Body of pancreas (tissue), 4 donors: ENCODE measurements at regions not wholly inside any gene's neighbourhood (a gene's known extent, or its start where the extent isn't known, plus 50 kb on each side); places are given as distances from the start of the nearest gene placed in this dataset.

Experiments used
- ATAC-seq: fragments of 150-250 bp; one replicate; pipeline ENCODE4 v1.9.1; 2016
- DNase-seq, 4 donors: peaks; one replicate each; pipeline ENCODE4 v3.0.0-alpha.2; 2019
- H3K27ac ChIP-seq, 4 donors: fragments of 200-600 bp; sonication (generic); 1 replicate in 3 of 4; 2 replicates in 1 of 4; pipeline versions ENCODE4 v1.5.1 to v1.6.1; 2016 to 2019; ENCODE audit warnings: mild to moderate bottlenecking in 1 of 4, mixed read lengths in 1 of 4, moderate library complexity in 1 of 4
- H3K27me3 ChIP-seq, 2 donors: fragments of 200-600 bp; sonication (generic); one replicate each; pipeline ENCODE4 v1.6.0; 2016; ENCODE audit warnings: mild to moderate bottlenecking in 1 of 2
- H3K36me3 ChIP-seq, 2 donors: fragments of 200-600 bp; sonication (generic); replicated peaks in 1 of 2; 2 replicates each; pipeline ENCODE4 v1.5.1; 2016; ENCODE audit warnings: low read depth in 2 of 2; ENCODE audit not compliant: insufficient read depth in 1 of 2
- H3K4me1 ChIP-seq: fragments of 200-600 bp; sonication (generic); one replicate; pipeline ENCODE4 v1.6.0; 2016
- H3K4me3 ChIP-seq, 2 donors: fragments of 200-600 bp; sonication (generic); 1 replicate in 1 of 2; 2 replicates in 1 of 2; pipeline ENCODE4 v1.5.1; 2016 to 2019
- H3K9me3 ChIP-seq, 3 donors: fragments of 200-600 bp; sonication (generic); 1 replicate in 2 of 3; 2 replicates in 1 of 3; pipeline ENCODE4 v1.5.1; 2016
- POLR2A ChIP-seq, 3 donors: fragments of 450-650 bp; IDR thresholded peaks; one replicate each; pipeline ENCODE4 v1.6.1; 2016; ENCODE audit warnings: antibody characterized with exemption in 3 of 3, mild to moderate bottlenecking in 2 of 3
- WGBS, 2 donors: methylation state at CpG; one replicate each; pipeline ENCODE4 v1.1.5; 2017; 5-methylcytosine and 5-hydroxymethylcytosine counted together
- intact Hi-C: fragments of 100-400 bp; cut with DNase I; formaldehyde crosslinking; loops from one replicate; pipeline ENCODE4 v1.15.1; 2023
- TF ChIP-seq, protein P1 (sequence below), 7 experiments: fragments of 450-650 bp in 4 of 7; fragments of 200-600 bp in 3 of 7; sonication (generic) in 3 of 7; IDR thresholded peaks; one replicate each; pipeline ENCODE4 v1.5.1; 2016 to 2019; ENCODE audit warnings: antibody characterized with exemption in 7 of 7

DNA sequence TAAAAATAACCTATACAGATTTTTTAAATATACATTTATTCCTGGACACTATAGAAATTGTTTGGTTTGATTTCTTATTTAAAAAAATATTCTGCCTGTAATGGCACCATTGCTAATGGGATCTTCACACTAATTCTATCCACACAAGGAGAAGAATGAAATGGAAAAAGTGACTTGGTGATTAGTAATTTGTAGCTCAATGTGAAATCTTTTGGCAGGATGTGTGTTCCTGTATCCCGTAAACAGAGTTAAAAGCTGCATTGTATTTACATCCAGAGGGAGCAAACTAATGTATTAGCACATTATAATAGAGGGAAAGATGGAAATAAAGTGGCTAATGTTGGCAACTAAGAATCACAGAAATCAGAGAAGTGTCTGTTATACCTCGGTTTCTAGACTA lies 1455.3 kb upstream of the FLRT2 start:
- no peak for TF ChIP-seq POLR2A (IDR thresholded peaks at IDR 0.05)
- TF ChIP-seq, protein P1, sequence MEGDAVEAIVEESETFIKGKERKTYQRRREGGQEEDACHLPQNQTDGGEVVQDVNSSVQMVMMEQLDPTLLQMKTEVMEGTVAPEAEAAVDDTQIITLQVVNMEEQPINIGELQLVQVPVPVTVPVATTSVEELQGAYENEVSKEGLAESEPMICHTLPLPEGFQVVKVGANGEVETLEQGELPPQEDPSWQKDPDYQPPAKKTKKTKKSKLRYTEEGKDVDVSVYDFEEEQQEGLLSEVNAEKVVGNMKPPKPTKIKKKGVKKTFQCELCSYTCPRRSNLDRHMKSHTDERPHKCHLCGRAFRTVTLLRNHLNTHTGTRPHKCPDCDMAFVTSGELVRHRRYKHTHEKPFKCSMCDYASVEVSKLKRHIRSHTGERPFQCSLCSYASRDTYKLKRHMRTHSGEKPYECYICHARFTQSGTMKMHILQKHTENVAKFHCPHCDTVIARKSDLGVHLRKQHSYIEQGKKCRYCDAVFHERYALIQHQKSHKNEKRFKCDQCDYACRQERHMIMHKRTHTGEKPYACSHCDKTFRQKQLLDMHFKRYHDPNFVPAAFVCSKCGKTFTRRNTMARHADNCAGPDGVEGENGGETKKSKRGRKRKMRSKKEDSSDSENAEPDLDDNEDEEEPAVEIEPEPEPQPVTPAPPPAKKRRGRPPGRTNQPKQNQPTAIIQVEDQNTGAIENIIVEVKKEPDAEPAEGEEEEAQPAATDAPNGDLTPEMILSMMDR (IDR thresholded peaks at IDR 0.05), result no peak
- H3K36me3 ChIP-seq, result no peaks in the 10 kb centered on the region

DNA sequence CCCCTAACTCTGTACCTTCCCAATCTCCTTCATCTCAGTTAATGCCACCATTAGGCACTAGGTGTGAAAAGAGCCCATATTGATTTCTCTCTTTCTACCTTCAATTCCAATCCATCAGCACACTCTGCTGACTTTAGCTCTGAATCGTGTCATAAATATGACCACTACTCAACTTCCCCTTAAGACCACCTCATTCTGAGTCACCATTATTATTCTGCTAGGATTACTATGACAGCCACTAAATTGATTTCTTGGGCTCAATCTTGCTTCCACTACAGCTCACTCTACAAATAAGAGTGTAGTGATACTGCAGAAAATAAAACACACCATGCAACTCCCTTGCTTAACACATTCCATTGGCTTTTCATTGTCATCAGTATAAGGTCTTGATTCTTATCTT lies 1449.0 kb upstream of the FLRT2 start:
- Histone ChIP-seq H3K36me3 (no peaks in the 10 kb centered on the region), H3K9me3 (no peaks in the 10 kb centered on the region), H3K27me3 (no peaks in the 10 kb centered on the region), H3K4me3 (no peak overlapping the region), H3K27ac (no peak overlapping the region), H3K4me1 (no peaks in the 10 kb centered on the region)
- DNase-seq, result no peak
- intact Hi-C loops, result no loop called here
- TF ChIP-seq, protein P1 (IDR thresholded peaks at IDR 0.05), result no peak
- no peak for TF ChIP-seq POLR2A (IDR thresholded peaks at IDR 0.05)
- ATAC-seq, result no peak
- WGBS, 2 donors, result 83 to 100% methylated on average over 1 of the region's 1 CpG

More for the DNA sequence above, 1455.3 kb upstream of the FLRT2 start:
- intact Hi-C loops, result no loop called here
- Histone ChIP-seq H3K27ac (no peak overlapping the region), H3K27me3 (no peaks in the 10 kb centered on the region), H3K4me3 (no peak overlapping the region), H3K9me3 (no peaks in the 10 kb centered on the region), H3K4me1 (no peaks in the 10 kb centered on the region)
- ATAC-seq (no peak), DNase-seq (no peak)
- WGBS, 2 donors, result 84 to 89% methylated on average over 2 of the region's 2 CpGs

DNA sequence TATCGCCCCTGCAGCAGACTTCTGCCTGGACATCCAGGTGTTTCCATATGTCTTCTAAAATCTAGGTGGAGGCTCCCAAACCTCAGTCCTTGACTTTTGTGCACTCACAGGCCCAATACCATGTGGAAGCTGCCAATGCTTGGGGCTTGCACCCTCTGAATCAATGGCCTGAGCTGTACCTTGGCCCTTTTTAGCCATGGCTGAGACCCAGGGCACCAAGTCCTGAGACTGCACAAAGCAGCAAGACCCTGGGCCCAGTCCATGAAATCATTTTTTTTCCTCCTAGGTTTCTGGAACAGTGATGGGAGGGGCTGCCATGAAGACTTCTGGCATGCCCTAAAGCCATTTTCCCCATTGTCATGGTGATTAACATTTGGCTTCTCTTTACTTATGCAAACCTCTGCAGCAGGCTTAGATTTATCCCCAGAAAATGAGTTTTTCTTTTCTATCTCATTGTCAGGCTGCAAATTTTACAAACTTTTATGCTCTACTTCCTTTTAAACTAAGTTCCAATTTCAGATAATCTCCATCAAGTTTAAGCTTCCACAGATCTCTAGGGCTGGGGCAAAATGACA lies 1445.8 kb upstream of the FLRT2 start:
- Histone ChIP-seq H3K4me3 (no peak overlapping the region), H3K27ac (no peak overlapping the region), H3K4me1 (no peaks in the 10 kb centered on the region), H3K9me3 (no peaks in the 10 kb centered on the region), H3K27me3 (no peaks in the 10 kb centered on the region), H3K36me3 (no peaks in the 10 kb centered on the region)
- ATAC-seq (no peak), DNase-seq (no peak)
- TF ChIP-seq, protein P1 (IDR thresholded peaks at IDR 0.05), result no peak
- TF ChIP-seq POLR2A (IDR thresholded peaks at IDR 0.05), result no peak
- intact Hi-C loops, result no loop called here
- 90% methylated on average over 1 of the region's 1 CpG for WGBS, 2 donors

DNA sequence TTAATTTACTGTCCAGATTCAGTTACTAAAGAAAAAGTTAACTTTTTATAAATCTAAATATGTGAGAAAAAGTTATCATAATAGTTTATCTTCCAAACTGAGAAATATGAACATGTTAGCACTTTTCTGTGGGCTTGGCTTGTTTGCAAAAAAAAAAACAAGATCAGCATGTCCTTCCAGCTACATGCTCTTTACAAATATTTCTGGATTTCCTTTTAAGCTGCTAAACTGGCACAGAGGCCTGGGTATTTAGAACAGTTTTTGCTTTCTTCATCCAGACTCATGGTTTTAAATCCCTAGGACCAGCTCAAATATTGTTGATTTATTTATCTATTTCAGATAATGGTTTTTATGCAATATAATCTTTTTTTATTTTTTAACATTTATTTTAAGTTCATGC lies 1444.5 kb upstream of the FLRT2 start:
- DNase-seq, result no peak
- ATAC-seq, result no peak

DNA sequence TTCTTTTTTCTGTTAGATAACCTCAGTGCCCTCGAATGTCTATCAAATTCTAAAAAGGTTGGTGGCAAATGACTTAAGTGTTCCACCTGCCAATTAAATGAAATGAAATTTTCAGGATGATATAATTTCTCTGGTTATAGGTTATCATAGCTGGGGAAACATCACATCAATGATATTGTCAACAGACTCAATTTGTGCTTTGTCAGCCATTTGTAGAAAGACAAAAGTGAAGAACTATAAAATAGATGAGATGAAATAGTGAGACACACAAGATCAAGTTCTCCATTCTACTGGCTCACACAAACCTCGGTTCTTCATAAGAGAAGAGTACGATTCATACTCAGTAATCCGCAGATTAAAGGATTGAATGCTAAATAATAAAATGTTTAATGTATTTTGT lies 1443.2 kb upstream of the FLRT2 start:
- Histone ChIP-seq H3K9me3 (no peaks in the 10 kb centered on the region), H3K27me3 (no peaks in the 10 kb centered on the region), H3K4me3 (no peak overlapping the region), H3K36me3 (no peaks in the 10 kb centered on the region), H3K27ac (no peak overlapping the region), H3K4me1 (no peaks in the 10 kb centered on the region)
- intact Hi-C loops, result no loop called here
- ATAC-seq (no peak), DNase-seq (no peak)
- no peak for TF ChIP-seq POLR2A (IDR thresholded peaks at IDR 0.05)
- TF ChIP-seq, protein P1 (IDR thresholded peaks at IDR 0.05), result no peak
- 78 to 83% methylated on average over 4 of the region's 4 CpGs for WGBS, 2 donors

More for the DNA sequence above, 1444.5 kb upstream of the FLRT2 start:
- intact Hi-C loops, result no loop called here
- no peaks in the 10 kb centered on the region for H3K9me3 ChIP-seq
- no peak overlapping the region for H3K27ac ChIP-seq
- H3K27me3 ChIP-seq, result no peaks in the 10 kb centered on the region
- H3K4me3 ChIP-seq, result no peak overlapping the region
- TF ChIP-seq POLR2A (IDR thresholded peaks at IDR 0.05), result no peak
- H3K36me3 ChIP-seq, result no peaks in the 10 kb centered on the region
- no peaks in the 10 kb centered on the region for H3K4me1 ChIP-seq
